OCI-LY1 (cell line): ENCODE measurements at regions not wholly inside any gene's neighbourhood (a gene's known extent, or its start where the extent isn't known, plus 50 kb on each side); places are given as distances from the start of the nearest gene placed in this dataset.

ENCODE experiments used
- EZH2 ChIP-seq: fragments of 200-600 bp; sonication (generic), shearing (Covaris generic); IDR thresholded peaks from 2 replicates; pipeline ENCODE4 v1.8.0; 2017; ENCODE audit warnings: borderline replicate concordance, mixed run types, mild to moderate bottlenecking, antibody characterized with exemption, low read length, moderate library complexity, mixed read lengths
- TF ChIP-seq, protein P1 (sequence below): fragments of 200-600 bp; sonication (generic), shearing (Covaris generic); IDR thresholded peaks from 2 replicates; pipeline ENCODE4 v1.5.1; 2017; ENCODE audit warnings: mild to moderate bottlenecking, antibody characterized with exemption, low read length, moderate library complexity, mixed read lengths

DNA sequence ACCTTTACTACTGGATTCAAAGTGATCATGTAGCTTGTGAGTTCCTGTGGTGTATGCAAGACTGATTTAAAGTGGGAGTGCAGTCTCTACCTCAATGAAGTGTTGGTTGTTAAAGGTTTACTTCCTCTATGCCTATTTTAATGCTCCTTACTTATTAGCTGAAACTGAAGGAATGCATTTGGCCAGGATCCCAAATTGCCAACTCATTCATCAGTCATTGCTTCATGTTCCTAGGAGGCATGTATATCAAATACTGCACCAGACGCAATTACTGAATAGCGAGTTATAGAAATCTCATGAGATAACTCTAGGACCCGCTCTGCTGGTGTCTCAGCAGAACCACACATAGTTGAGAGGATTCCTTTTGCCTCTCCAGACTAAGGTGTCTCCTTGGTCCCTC, 143.0 kb upstream of the RPS23 start:
- TF ChIP-seq, protein P1, sequence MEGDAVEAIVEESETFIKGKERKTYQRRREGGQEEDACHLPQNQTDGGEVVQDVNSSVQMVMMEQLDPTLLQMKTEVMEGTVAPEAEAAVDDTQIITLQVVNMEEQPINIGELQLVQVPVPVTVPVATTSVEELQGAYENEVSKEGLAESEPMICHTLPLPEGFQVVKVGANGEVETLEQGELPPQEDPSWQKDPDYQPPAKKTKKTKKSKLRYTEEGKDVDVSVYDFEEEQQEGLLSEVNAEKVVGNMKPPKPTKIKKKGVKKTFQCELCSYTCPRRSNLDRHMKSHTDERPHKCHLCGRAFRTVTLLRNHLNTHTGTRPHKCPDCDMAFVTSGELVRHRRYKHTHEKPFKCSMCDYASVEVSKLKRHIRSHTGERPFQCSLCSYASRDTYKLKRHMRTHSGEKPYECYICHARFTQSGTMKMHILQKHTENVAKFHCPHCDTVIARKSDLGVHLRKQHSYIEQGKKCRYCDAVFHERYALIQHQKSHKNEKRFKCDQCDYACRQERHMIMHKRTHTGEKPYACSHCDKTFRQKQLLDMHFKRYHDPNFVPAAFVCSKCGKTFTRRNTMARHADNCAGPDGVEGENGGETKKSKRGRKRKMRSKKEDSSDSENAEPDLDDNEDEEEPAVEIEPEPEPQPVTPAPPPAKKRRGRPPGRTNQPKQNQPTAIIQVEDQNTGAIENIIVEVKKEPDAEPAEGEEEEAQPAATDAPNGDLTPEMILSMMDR = no peak
- no peak for TF ChIP-seq EZH2
